ENCODE measurements at regions not wholly inside any gene's neighbourhood (a gene's known extent, or its start where the extent isn't known, plus 50 kb on each side); places are given as distances from the start of the nearest gene placed in this dataset.

- TF ChIP-seq POLR2AphosphoS5 (IDR thresholded peaks at IDR 0.05; ENCODE audit: low read depth, low read length) (no peak), CTCF (IDR thresholded peaks at IDR 0.05) (no peak), TCF7L2 (IDR thresholded peaks at IDR 0.05; ENCODE audit: low read depth, low read length) (no peak)
These were observed 104.4 kb downstream of the DAD1 start for GRCh38 chr14:22484632-22485031.
